ENCODE measurements at regions not wholly inside any gene's neighbourhood (a gene's known extent, or its start where the extent isn't known, plus 50 kb on each side); places are given as distances from the start of the nearest gene placed in this dataset.
"Not testable (repeated sequence)": the region's sequence is repeated elsewhere in the genome, so short reads cannot be mapped to it uniquely, and the experiment has no call there.

- H3K9me3 ChIP-seq (ENCODE audit: control insufficient read depth, low read length), result no peaks in the 10 kb centered on the region
- H3K4me3 ChIP-seq (ENCODE audit: insufficient read depth, low read depth, low read length), result no peak overlapping the region
- WGBS, 2 experiments, result 89 to 92% methylated on average over 2 of the region's 2 CpGs
- no peak overlapping the region for H3K27ac ChIP-seq (ENCODE audit: insufficient read depth, low read depth, low read length, poor library complexity, severe bottlenecking)
- H3K4me1 ChIP-seq (ENCODE audit: control insufficient read depth, insufficient read depth, low read length), result no peaks in the 10 kb centered on the region
- H3K36me3 ChIP-seq (ENCODE audit: control insufficient read depth, insufficient read depth, low read length), result no peaks in the 10 kb centered on the region
- no peaks in the 10 kb centered on the region for H3K27me3 ChIP-seq (ENCODE audit: control insufficient read depth, insufficient read depth, low read length, poor library complexity, severe bottlenecking)
These were observed 114.1 kb upstream of the SGK1 start for GRCh38 chr6:134432036-134432435.

- WGBS, 2 experiments, result 66 to 88% methylated on average over 2 to 3 of the region's 3 CpGs
- Histone ChIP-seq H3K27ac (ENCODE audit: insufficient read depth, low read depth, low read length, poor library complexity, severe bottlenecking) (no peak overlapping the region), H3K9me3 (ENCODE audit: control insufficient read depth, low read length) (no peaks in the 10 kb centered on the region)
These were observed 113.5 kb upstream of the SGK1 start for GRCh38 chr6:134431421-134431859.

DNA sequence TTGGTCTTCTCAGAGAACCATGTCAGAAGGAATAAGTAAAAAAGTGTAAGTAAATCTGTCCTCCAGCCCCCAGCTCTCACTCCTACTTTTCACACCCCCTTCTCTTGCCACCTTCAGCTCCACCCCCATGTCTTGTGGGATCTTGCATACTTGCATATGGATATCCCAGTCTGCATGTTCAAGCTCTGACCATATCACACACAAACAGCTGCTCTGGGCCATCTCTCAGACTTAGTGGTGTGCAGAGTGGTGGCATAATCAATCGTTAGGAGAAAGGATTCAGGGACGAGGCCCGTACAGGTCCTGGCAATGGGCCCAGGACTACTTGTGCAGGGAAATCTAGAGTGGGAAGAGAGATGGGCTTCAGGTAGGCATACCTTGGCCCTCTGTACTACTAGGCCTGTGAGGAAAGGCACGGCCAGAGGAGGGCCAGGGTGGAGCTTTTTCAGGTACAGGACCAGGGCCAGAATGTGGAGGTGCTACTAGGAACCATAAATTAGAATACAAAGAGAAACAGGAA, 112.0 kb upstream of the SGK1 start:
- 85 to 91% methylated on average over 4 of the region's 4 CpGs for WGBS, 2 experiments
- Histone ChIP-seq H3K4me3 (ENCODE audit: insufficient read depth, low read depth, low read length) (no peak overlapping the region), H3K36me3 (ENCODE audit: control insufficient read depth, insufficient read depth, low read length) (no peaks in the 10 kb centered on the region), H3K27ac (ENCODE audit: insufficient read depth, low read depth, low read length, poor library complexity, severe bottlenecking) (no peak overlapping the region), H3K27me3 (ENCODE audit: control insufficient read depth, insufficient read depth, low read length, poor library complexity, severe bottlenecking) (no peaks in the 10 kb centered on the region), H3K9me3 (ENCODE audit: control insufficient read depth, low read length) (no peaks in the 10 kb centered on the region), H3K4me1 (ENCODE audit: control insufficient read depth, insufficient read depth, low read length) (no peaks in the 10 kb centered on the region)

More at GRCh38 chr6:134431421-134431859, 113.5 kb upstream of the SGK1 start:
- no peaks in the 10 kb centered on the region for H3K36me3 ChIP-seq (ENCODE audit: control insufficient read depth, insufficient read depth, low read length)
- no peaks in the 10 kb centered on the region for H3K4me1 ChIP-seq (ENCODE audit: control insufficient read depth, insufficient read depth, low read length)
- no peak overlapping the region for H3K4me3 ChIP-seq (ENCODE audit: insufficient read depth, low read depth, low read length)
- no peaks in the 10 kb centered on the region for H3K27me3 ChIP-seq (ENCODE audit: control insufficient read depth, insufficient read depth, low read length, poor library complexity, severe bottlenecking)

GRCh38 chr6:134427721-134428120, 109.8 kb upstream of the SGK1 start:
- WGBS, 2 experiments, result 95% methylated on average over 1 of the region's 1 CpG
- no peaks in the 10 kb centered on the region for H3K9me3 ChIP-seq (ENCODE audit: control insufficient read depth, low read length)
- no peaks in the 10 kb centered on the region for H3K27me3 ChIP-seq (ENCODE audit: control insufficient read depth, insufficient read depth, low read length, poor library complexity, severe bottlenecking)
- no peak overlapping the region for H3K4me3 ChIP-seq (ENCODE audit: insufficient read depth, low read depth, low read length)
- no peaks in the 10 kb centered on the region for H3K36me3 ChIP-seq (ENCODE audit: control insufficient read depth, insufficient read depth, low read length)
- no peak overlapping the region for H3K27ac ChIP-seq (ENCODE audit: insufficient read depth, low read depth, low read length, poor library complexity, severe bottlenecking)
- no peaks in the 10 kb centered on the region for H3K4me1 ChIP-seq (ENCODE audit: control insufficient read depth, insufficient read depth, low read length)

DNA sequence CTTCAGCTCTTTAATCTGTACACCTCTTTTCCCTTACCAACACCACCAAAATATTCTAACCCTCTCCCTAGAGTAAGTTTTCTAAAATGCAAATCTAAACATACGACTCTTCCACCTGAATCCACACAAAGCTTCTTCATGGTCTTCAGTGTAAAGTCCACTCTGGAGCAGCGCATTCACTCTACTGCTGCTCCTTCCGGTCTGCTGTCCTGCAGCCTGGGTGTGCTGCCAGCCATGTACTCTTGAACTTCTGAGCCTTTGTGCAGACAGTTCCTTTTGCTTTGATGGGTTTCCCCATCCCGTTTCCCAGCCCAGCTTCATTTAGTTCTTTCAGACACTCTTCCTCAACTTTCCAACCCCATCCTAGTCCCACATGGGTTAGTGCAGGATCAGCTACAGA, 108.7 kb upstream of the SGK1 start:
- Histone ChIP-seq H3K9me3 (ENCODE audit: control insufficient read depth, low read length) (no peaks in the 10 kb centered on the region), H3K4me1 (ENCODE audit: control insufficient read depth, insufficient read depth, low read length) (no peaks in the 10 kb centered on the region), H3K4me3 (ENCODE audit: insufficient read depth, low read depth, low read length) (no peak overlapping the region), H3K27me3 (ENCODE audit: control insufficient read depth, insufficient read depth, low read length, poor library complexity, severe bottlenecking) (no peaks in the 10 kb centered on the region), H3K36me3 (ENCODE audit: control insufficient read depth, insufficient read depth, low read length) (no peaks in the 10 kb centered on the region), H3K27ac (ENCODE audit: insufficient read depth, low read depth, low read length, poor library complexity, severe bottlenecking) (no peak overlapping the region)
- 82 to 85% methylated on average over 4 of the region's 4 CpGs for WGBS, 2 experiments

DNA sequence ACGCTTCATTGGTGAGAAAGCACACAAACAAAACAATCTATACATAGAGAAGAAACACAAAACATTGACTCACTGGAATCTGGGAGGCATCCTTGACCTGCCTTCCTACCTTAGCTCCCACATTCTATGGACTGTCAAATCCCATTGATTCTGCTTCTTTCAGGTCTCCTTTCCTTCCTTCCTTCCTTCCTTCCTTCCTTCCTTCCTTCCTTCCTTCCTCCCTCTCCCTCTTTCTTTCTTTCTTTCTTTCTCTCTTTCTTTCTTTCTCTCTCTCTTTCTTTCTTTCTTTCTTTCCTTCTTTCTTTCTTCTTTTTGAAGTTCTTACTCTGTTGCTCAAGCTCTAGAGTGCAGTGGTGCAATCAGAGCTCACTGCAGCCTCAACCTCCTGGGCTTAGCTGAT, 108.0 kb upstream of the SGK1 start:
- not testable (repeated sequence) for H3K36me3 ChIP-seq (ENCODE audit: control insufficient read depth, insufficient read depth, low read length); H3K4me1 ChIP-seq (ENCODE audit: control insufficient read depth, insufficient read depth, low read length); H3K27ac ChIP-seq (ENCODE audit: insufficient read depth, low read depth, low read length, poor library complexity, severe bottlenecking); H3K9me3 ChIP-seq (ENCODE audit: control insufficient read depth, low read length); H3K27me3 ChIP-seq (ENCODE audit: control insufficient read depth, insufficient read depth, low read length, poor library complexity, severe bottlenecking); H3K4me3 ChIP-seq (ENCODE audit: insufficient read depth, low read depth, low read length)
- WGBS, 2 experiments, result 92 to 100% methylated on average over 1 of the region's 1 CpG

GRCh38 chr6:134425513-134425912, 107.6 kb upstream of the SGK1 start:
- Histone ChIP-seq H3K4me3 (ENCODE audit: insufficient read depth, low read depth, low read length) (no peak overlapping the region), H3K4me1 (ENCODE audit: control insufficient read depth, insufficient read depth, low read length) (no peaks in the 10 kb centered on the region), H3K36me3 (ENCODE audit: control insufficient read depth, insufficient read depth, low read length) (no peaks in the 10 kb centered on the region), H3K27ac (ENCODE audit: insufficient read depth, low read depth, low read length, poor library complexity, severe bottlenecking) (no peak overlapping the region), H3K9me3 (ENCODE audit: control insufficient read depth, low read length) (no peaks in the 10 kb centered on the region), H3K27me3 (ENCODE audit: control insufficient read depth, insufficient read depth, low read length, poor library complexity, severe bottlenecking) (no peaks in the 10 kb centered on the region)
- WGBS, 2 experiments, result 89 to 92% methylated on average over 5 of the region's 6 CpGs

DNA sequence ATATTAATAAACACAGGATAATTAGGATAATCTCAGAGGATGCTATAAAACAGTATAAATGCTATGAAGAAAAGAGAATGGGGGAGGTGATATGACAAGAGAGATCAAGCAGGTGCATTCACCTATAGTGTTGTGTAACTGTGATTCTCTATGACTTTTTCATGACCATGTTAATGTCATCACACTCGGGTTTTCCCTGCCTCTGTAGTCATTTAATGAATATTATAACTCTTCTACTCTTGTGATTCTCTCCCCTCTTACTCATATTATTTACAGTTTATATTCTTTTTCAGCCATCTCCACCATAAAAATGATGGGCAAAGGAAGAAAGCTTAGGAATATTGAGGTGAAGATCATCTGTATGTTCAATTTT, 106.9 kb upstream of the SGK1 start:
- no peaks in the 10 kb centered on the region for H3K9me3 ChIP-seq (ENCODE audit: control insufficient read depth, low read length)
- H3K36me3 ChIP-seq (ENCODE audit: control insufficient read depth, insufficient read depth, low read length), result no peaks in the 10 kb centered on the region
- WGBS, 2 experiments, result 85 to 100% methylated on average over 1 of the region's 1 CpG
- H3K4me3 ChIP-seq (ENCODE audit: insufficient read depth, low read depth, low read length), result no peak overlapping the region
- H3K27ac ChIP-seq (ENCODE audit: insufficient read depth, low read depth, low read length, poor library complexity, severe bottlenecking), result no peak overlapping the region
- no peaks in the 10 kb centered on the region for H3K27me3 ChIP-seq (ENCODE audit: control insufficient read depth, insufficient read depth, low read length, poor library complexity, severe bottlenecking)
- no peaks in the 10 kb centered on the region for H3K4me1 ChIP-seq (ENCODE audit: control insufficient read depth, insufficient read depth, low read length)

DNA sequence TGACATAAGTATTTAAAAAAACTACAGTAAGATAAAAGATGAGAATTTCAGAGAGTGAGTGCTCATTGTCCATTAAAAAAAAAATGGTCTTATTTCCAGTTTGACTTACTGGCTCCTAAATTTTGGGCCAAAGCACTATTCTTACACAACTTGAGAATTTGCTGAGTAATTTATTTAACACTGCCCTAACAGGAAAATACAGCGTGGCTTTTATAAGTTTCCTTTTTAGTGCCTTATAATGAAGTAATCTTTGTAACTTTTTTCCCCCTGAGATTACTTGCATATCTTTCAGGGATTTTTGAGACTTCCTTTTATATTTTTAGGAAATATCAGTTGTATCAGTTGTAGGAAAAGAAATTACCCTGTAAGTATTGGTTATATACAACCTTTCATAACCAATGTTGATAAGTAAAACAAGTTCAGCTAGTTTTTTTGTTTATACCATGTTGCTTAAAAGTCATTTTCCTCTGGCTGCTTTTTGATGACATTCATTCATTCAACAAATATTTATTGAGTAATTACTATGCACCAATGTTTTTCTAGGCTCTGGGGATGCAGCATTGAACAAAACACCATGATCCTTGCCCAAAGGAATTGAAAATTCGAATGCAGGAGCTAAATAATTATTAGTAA, 106.4 kb upstream of the SGK1 start:
- Histone ChIP-seq H3K27ac (ENCODE audit: insufficient read depth, low read depth, low read length, poor library complexity, severe bottlenecking) (no peak overlapping the region), H3K27me3 (ENCODE audit: control insufficient read depth, insufficient read depth, low read length, poor library complexity, severe bottlenecking) (no peaks in the 10 kb centered on the region), H3K4me1 (ENCODE audit: control insufficient read depth, insufficient read depth, low read length) (no peaks in the 10 kb centered on the region), H3K36me3 (ENCODE audit: control insufficient read depth, insufficient read depth, low read length) (no peaks in the 10 kb centered on the region), H3K9me3 (ENCODE audit: control insufficient read depth, low read length) (no peaks in the 10 kb centered on the region), H3K4me3 (ENCODE audit: insufficient read depth, low read depth, low read length) (no peak overlapping the region)
- WGBS, 2 experiments, result 86 to 100% methylated on average over 1 of the region's 2 CpGs

DNA sequence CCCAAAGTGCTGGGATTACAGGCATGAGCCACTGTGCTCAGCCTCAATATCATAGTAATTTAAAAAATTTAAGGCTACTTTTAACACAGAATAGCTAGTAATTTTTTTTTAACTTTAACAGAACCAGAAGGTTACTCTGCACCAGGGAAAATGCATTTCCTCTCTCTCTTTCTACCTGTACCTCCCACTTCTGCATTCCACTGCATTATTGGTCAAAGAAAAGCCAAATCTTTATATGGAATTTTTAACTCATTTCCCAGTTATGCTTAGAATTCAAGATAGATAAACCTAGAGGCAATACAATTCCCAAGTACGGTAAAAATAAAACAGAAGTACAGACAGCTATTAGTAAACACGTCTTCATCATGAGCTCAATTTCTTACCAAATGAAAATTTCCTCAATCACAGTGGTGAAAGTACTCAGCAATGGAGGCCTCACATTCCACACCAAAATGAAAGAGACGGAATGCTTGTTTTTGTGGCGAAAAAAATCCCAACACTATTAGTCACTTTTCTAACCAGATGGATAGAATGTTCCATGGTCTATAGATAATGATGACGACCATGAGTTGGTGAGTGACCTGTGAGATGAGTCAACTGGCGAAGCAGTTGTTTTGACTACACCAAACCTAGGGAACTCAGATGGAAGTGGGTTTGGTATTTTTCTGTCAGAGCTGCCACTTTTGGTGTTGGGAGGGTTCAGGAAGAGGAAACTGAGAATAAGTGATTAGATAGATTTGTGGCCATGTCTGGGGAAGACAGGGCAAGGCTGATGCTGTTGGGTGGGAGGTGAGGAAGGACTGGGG, 104.7 kb upstream of the SGK1 start:
- no peaks in the 10 kb centered on the region for H3K4me1 ChIP-seq (ENCODE audit: control insufficient read depth, insufficient read depth, low read length)
- H3K4me3 ChIP-seq (ENCODE audit: insufficient read depth, low read depth, low read length), result no peak overlapping the region
- no peaks in the 10 kb centered on the region for H3K9me3 ChIP-seq (ENCODE audit: control insufficient read depth, low read length)
- no peaks in the 10 kb centered on the region for H3K36me3 ChIP-seq (ENCODE audit: control insufficient read depth, insufficient read depth, low read length)
- no peak overlapping the region for H3K27ac ChIP-seq (ENCODE audit: insufficient read depth, low read depth, low read length, poor library complexity, severe bottlenecking)
- H3K27me3 ChIP-seq (ENCODE audit: control insufficient read depth, insufficient read depth, low read length, poor library complexity, severe bottlenecking), result no peaks in the 10 kb centered on the region
- WGBS, 2 experiments, result 92 to 93% methylated on average over 6 of the region's 6 CpGs

Data from ectodermal cell (in vitro differentiated cells).